GM23338 (cell line): ENCODE measurements at regions not wholly inside any gene's neighbourhood (a gene's known extent, or its start where the extent isn't known, plus 50 kb on each side); places are given as distances from the start of the nearest gene placed in this dataset.
"Not testable (repeated sequence)": the region's sequence is repeated elsewhere in the genome, so short reads cannot be mapped to it uniquely, and the experiment has no call there.

ENCODE experiments used
- CREB1 ChIP-seq: fragments of 250-450 bp; sonication (Bioruptor Pico); IDR thresholded peaks from 2 replicates; pipeline ENCODE4 v1.5.0; 2020; ENCODE audit warnings: low read depth, mild to moderate bottlenecking, moderate library complexity
- EZH2 ChIP-seq: fragments of 200-600 bp; sonication (generic); IDR thresholded peaks from one replicate; pipeline ENCODE4 v1.8.0; 2017; ENCODE audit warnings: antibody characterized with exemption, mild to moderate bottlenecking, low read depth; ENCODE audit not compliant: unreplicated experiment
- EZH2phosphoT487 ChIP-seq: fragments of 200-600 bp; sonication (generic); IDR thresholded peaks from one replicate; pipeline ENCODE4 v1.8.1; 2018; ENCODE audit warnings: antibody characterized with exemption; ENCODE audit not compliant: unreplicated experiment
- POLR2AphosphoS5 ChIP-seq: IDR thresholded peaks from 2 replicates; pipeline ENCODE4 v1.6.1; 2016; ENCODE audit warnings: antibody characterized with exemption, low read depth
- TF ChIP-seq, protein P1 (sequence below), 2 experiments: fragments of 200-600 bp in 1 of 2; sonication (generic) in 1 of 2; conservative IDR thresholded peaks; 2 replicates each; pipeline versions ENCODE4 v1.5.1 to v1.6.1; 2016 to 2017; ENCODE audit warnings: antibody characterized with exemption in 2 of 2, low read depth in 2 of 2, mild to moderate bottlenecking in 2 of 2, moderate library complexity in 1 of 2

DNA sequence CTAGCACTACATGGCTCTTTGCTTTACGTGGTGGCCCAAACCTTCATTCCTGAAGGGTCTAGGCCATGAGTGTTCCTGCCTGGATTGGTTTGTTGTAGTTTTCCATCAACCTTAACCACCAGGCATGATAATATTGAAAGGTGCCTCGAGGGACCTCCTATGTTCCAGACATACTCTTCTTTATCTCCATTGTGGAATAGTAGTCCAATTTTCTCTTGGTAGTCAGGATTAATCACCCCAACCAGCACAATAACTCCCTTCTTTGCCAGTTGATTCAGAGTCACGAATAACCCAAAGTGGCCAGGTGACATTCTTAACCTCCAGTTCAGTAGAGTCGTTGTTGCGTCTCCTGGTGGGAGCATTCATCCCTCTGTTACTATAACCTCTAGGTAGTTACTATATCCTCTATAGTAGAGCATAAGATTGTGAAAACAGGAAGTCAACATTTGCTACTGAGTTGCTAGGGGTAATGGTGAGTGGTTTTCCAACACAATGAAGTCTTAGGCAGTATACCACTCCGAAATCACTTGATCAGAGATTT, 88.1 kb upstream of the FAM240B start:
- TF ChIP-seq, protein P1, sequence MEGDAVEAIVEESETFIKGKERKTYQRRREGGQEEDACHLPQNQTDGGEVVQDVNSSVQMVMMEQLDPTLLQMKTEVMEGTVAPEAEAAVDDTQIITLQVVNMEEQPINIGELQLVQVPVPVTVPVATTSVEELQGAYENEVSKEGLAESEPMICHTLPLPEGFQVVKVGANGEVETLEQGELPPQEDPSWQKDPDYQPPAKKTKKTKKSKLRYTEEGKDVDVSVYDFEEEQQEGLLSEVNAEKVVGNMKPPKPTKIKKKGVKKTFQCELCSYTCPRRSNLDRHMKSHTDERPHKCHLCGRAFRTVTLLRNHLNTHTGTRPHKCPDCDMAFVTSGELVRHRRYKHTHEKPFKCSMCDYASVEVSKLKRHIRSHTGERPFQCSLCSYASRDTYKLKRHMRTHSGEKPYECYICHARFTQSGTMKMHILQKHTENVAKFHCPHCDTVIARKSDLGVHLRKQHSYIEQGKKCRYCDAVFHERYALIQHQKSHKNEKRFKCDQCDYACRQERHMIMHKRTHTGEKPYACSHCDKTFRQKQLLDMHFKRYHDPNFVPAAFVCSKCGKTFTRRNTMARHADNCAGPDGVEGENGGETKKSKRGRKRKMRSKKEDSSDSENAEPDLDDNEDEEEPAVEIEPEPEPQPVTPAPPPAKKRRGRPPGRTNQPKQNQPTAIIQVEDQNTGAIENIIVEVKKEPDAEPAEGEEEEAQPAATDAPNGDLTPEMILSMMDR (conservative IDR thresholded peaks at IDR 0.05; ENCODE audit: low read depth in 2 of 2): not testable (repeated sequence)
- TF ChIP-seq POLR2AphosphoS5; CREB1 (CRISPR knock-in tag); EZH2phosphoT487; EZH2: not testable (repeated sequence)
